SU-DHL-6 (cell line): ENCODE measurements at regions not wholly inside any gene's neighbourhood (a gene's known extent, or its start where the extent isn't known, plus 50 kb on each side); places are given as distances from the start of the nearest gene placed in this dataset.

Source experiments
- H2AFZ ChIP-seq: fragments of 200-600 bp; sonication (generic); 2 replicates; pipeline ENCODE4 v1.6.1; 2014; ENCODE audit warnings: low read depth, mild to moderate bottlenecking, moderate library complexity, mixed read lengths, antibody characterized with exemption, low read length; ENCODE audit not compliant: severe bottlenecking
- H3F3A ChIP-seq: fragments of 200-600 bp; shearing (Covaris generic); 2 replicates; pipeline ENCODE4 v1.6.0; 2016; ENCODE audit warnings: antibody characterized with exemption, mild to moderate bottlenecking; ENCODE audit not compliant: insufficient read depth
- H3K27ac ChIP-seq: fragments of 200-600 bp; sonication (generic); 2 replicates; pipeline ENCODE4 v1.5.1; 2016; ENCODE audit warnings: low read depth, mild to moderate bottlenecking, low read length, moderate library complexity, mixed read lengths
- H3K27me3 ChIP-seq: fragments of 200-600 bp; sonication (generic), shearing (Covaris generic); 2 replicates; pipeline ENCODE4 v1.6.0; 2014; ENCODE audit warnings: mild to moderate bottlenecking, low read length
- H3K36me3 ChIP-seq: fragments of 200-600 bp; sonication (generic); 2 replicates; pipeline ENCODE4 v1.6.1; 2014; ENCODE audit warnings: mild to moderate bottlenecking, low read length, mixed read lengths
- H3K4me2 ChIP-seq: fragments of 300-600, 200-600 bp; shearing (Covaris generic), sonication (generic); 2 replicates; pipeline ENCODE4 v1.6.0; 2014; ENCODE audit warnings: low read length, low read depth, mild to moderate bottlenecking; ENCODE audit not compliant: poor library complexity, severe bottlenecking
- H3K4me3 ChIP-seq: fragments of 200-600 bp; sonication (generic); 2 replicates; pipeline ENCODE4 v1.5.1; 2014; ENCODE audit warnings: antibody characterized with exemption, low read length, mild to moderate bottlenecking, mixed read lengths; ENCODE audit not compliant: insufficient read depth, poor library complexity, severe bottlenecking
- H3K79me2 ChIP-seq: fragments of 200-600 bp; sonication (generic); 2 replicates; pipeline ENCODE4 v1.6.1; 2014; ENCODE audit warnings: mild to moderate bottlenecking, low read length, moderate library complexity; ENCODE audit not compliant: insufficient read depth
- H3K9ac ChIP-seq: fragments of 200-600 bp; sonication (generic); 2 replicates; pipeline ENCODE4 v1.7.0; 2014; ENCODE audit warnings: mild to moderate bottlenecking, low read length
- H3K9me2 ChIP-seq: fragments of 200-600 bp; sonication (generic); replicated peaks from 2 replicates; pipeline ENCODE4 v1.6.1; 2014; ENCODE audit warnings: low read length; ENCODE audit not compliant: insufficient read depth
- H3K9me3 ChIP-seq: fragments of 200-600 bp; sonication (generic); 2 replicates; pipeline ENCODE4 v1.6.1; 2014; ENCODE audit warnings: low read length, mixed read lengths; ENCODE audit not compliant: insufficient read depth
- H4K20me1 ChIP-seq: fragments of 200-600 bp; sonication (generic); 2 replicates; pipeline ENCODE4 v1.6.1; 2014; ENCODE audit warnings: low read depth, mild to moderate bottlenecking, antibody characterized with exemption, low read length, moderate library complexity, mixed read lengths
- EZH2phosphoT487 ChIP-seq: fragments of 200-600 bp; sonication (generic), shearing (Covaris generic); conservative IDR thresholded peaks from 2 replicates; pipeline ENCODE4 v1.6.1; 2018; ENCODE audit warnings: mild to moderate bottlenecking, antibody characterized with exemption, low read length, moderate library complexity, mixed read lengths
- TF ChIP-seq, protein P1 (sequence below): fragments of 200-600 bp; sonication (generic); IDR thresholded peaks from one replicate; pipeline ENCODE4 v1.5.1; 2017; ENCODE audit warnings: antibody characterized with exemption, mild to moderate bottlenecking, low read length, moderate library complexity; ENCODE audit not compliant: insufficient read depth, poor library complexity, severe bottlenecking

DNA sequence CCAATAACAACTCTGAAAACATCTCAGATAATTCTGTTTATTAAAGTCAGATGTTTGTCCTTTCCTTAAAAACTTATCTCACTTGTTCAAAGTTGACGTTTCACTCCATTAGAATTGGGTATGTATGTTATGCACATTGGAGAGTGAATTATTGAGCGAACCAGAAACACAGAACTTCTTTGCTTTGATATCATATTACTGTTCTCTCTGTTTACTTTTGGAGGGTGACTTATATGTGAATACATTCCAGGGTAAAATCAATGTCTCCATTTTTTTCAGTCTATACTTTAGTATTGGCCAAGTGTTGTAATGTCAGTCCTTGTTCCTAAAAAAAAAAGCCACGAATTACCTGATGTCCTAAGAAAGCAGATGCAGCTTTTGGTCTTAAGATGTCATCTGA lies 307.4 kb downstream of the CSNK1G3 start:
- no peak overlapping the region for H3K27ac ChIP-seq
- H3K36me3 ChIP-seq, result no peaks in the 10 kb centered on the region
- H3K9me2 ChIP-seq, result no peaks in the 10 kb centered on the region
- no peaks in the 10 kb centered on the region for H4K20me1 ChIP-seq
- no peak overlapping the region for H3K4me2 ChIP-seq
- no peak overlapping the region for H2AFZ ChIP-seq
- H3K9ac ChIP-seq, result no peak overlapping the region
- H3K4me3 ChIP-seq, result no peak overlapping the region
- no peaks in the 10 kb centered on the region for H3K27me3 ChIP-seq
- no peaks in the 10 kb centered on the region for H3F3A ChIP-seq
- TF ChIP-seq, protein P1, sequence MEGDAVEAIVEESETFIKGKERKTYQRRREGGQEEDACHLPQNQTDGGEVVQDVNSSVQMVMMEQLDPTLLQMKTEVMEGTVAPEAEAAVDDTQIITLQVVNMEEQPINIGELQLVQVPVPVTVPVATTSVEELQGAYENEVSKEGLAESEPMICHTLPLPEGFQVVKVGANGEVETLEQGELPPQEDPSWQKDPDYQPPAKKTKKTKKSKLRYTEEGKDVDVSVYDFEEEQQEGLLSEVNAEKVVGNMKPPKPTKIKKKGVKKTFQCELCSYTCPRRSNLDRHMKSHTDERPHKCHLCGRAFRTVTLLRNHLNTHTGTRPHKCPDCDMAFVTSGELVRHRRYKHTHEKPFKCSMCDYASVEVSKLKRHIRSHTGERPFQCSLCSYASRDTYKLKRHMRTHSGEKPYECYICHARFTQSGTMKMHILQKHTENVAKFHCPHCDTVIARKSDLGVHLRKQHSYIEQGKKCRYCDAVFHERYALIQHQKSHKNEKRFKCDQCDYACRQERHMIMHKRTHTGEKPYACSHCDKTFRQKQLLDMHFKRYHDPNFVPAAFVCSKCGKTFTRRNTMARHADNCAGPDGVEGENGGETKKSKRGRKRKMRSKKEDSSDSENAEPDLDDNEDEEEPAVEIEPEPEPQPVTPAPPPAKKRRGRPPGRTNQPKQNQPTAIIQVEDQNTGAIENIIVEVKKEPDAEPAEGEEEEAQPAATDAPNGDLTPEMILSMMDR, result no peak
- TF ChIP-seq EZH2phosphoT487, result no peak
- H3K9me3 ChIP-seq, result no peaks in the 10 kb centered on the region
- no peaks in the 10 kb centered on the region for H3K79me2 ChIP-seq

DNA sequence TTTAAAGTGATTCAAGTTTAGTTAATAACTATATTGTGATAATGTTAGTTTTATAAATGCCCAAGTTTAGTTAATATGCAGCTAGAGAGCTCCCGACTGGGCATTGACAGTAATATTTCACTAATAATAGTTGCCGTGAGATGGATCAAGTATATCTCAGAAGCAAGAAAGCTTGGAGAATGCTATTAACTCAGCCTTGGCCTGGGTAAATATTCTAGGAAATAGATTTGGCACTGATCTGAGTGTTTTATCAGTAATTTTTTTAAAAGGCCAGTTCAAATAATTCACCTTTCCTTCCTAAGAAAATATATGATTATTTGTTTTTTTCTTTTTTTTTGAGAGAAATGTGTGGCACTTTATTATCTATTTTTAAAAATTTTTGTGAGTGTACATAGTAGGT lies 305.3 kb downstream of the CSNK1G3 start:
- Histone ChIP-seq H3K4me2 (no peak overlapping the region), H3K36me3 (no peaks in the 10 kb centered on the region), H3F3A (no peaks in the 10 kb centered on the region), H2AFZ (no peak overlapping the region), H3K27me3 (no peaks in the 10 kb centered on the region), H3K9ac (no peak overlapping the region), H3K79me2 (no peaks in the 10 kb centered on the region), H4K20me1 (no peaks in the 10 kb centered on the region), H3K9me3 (no peaks in the 10 kb centered on the region), H3K4me3 (no peak overlapping the region), H3K27ac (no peak overlapping the region), H3K9me2 (no peaks in the 10 kb centered on the region)
- TF ChIP-seq, protein P1, result no peak
- no peak for TF ChIP-seq EZH2phosphoT487

DNA sequence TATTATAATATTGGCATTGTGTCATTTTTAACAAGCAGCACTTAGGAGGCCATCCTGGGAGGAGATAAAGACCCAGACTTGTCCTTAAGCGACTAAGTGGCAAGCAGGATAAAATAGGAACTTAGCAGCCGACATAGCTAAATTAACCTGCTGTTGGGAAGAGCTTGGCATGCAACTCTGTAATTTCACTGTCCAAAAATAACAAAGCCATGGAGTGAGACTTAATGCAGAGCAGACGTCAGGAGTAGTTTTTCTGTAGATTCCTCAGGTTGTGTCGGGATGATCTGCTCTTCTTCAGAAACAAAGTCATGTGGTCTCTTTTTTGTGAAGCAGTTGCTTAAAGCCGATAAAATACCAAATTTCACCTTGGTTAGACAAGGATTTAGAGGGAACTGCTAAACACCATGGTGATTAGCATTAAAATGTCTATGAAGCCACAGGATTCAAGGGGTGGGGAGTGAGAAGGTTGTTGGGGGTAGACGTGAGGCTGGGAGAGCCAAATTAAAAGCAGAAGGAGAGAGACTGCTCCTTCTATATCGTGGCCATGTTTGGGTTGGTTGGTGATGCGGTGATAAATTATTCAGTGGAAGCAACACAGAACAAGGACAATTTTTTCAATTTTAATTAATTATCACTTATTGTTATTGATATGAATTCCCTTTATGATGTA lies 303.0 kb downstream of the CSNK1G3 start:
- H3K9me3 ChIP-seq, result no peaks in the 10 kb centered on the region
- no peak for TF ChIP-seq EZH2phosphoT487
- TF ChIP-seq, protein P1, result no peak
- H3K27ac ChIP-seq, result peak overlapping the region; percentile 93
- no peak overlapping the region for H3K4me3 ChIP-seq
- no peaks in the 10 kb centered on the region for H3K36me3 ChIP-seq
- peak overlapping the region; percentile 83 for H2AFZ ChIP-seq
- no peaks in the 10 kb centered on the region for H3K79me2 ChIP-seq
- H3K4me2 ChIP-seq, result peak overlapping the region; percentile 48
- H4K20me1 ChIP-seq, result no peaks in the 10 kb centered on the region
- peak overlapping the region; percentile 35 for H3K9ac ChIP-seq
- H3F3A ChIP-seq, result peaks cover 4% of the 10 kb centered on the region
- H3K9me2 ChIP-seq, result no peaks in the 10 kb centered on the region
- H3K27me3 ChIP-seq, result no peaks in the 10 kb centered on the region
